Fibroblast of skin of abdomen (primary cell): ENCODE measurements at regions not wholly inside any gene's neighbourhood (a gene's known extent, or its start where the extent isn't known, plus 50 kb on each side); places are given as distances from the start of the nearest gene placed in this dataset.

Experiments
- DNase-seq: peaks from one replicate; pipeline ENCODE4 v3.0.0-alpha.2; 2013

- no peak for DNase-seq
Measured at GRCh38 chr21:27412530-27412929, 445.6 kb upstream of the ADAMTS5 start.

DNA sequence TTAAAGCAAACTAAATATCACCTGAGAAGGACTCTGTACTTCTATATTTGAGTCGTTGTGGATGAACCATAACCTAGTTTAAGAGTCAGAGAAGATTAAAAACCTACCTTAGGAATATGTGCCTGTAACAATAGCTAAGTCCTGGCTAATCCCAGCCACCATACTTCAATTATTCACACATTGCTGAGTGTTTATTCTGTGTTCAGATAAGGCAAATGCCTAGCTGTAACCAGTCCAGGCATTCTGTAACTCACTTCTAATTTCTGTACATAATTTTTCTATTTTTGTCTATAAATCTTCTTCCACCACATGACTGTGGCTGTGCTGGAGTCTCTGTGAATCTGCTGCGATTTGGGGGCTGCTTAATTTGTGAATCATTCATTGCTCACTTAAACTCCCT is 441.9 kb upstream of the ADAMTS5 start:
- peak; percentile 43 for DNase-seq

DNA sequence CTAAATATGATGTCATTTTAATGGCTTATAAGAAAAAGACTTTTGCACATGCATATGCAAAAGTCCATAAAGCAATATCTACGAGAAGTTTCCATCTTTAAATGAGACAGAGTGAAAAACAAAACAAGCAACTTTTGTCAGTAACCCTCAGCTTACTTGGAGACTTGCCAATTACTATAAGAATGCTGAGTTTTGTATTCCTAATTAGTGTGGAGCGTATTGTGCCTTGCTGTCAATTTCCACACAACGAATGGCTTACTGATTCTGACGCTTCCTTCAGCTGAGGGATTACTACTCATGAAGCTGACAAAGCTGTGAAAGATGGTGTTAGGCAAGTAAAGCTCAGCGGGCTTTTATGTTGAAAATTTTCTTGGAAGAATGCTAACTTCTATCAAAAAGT is 440.4 kb upstream of the ADAMTS5 start:
- no peak for DNase-seq

- peak; percentile 69 for DNase-seq
Measured at GRCh38 chr21:27406300-27407009, 439.6 kb upstream of the ADAMTS5 start.

DNA sequence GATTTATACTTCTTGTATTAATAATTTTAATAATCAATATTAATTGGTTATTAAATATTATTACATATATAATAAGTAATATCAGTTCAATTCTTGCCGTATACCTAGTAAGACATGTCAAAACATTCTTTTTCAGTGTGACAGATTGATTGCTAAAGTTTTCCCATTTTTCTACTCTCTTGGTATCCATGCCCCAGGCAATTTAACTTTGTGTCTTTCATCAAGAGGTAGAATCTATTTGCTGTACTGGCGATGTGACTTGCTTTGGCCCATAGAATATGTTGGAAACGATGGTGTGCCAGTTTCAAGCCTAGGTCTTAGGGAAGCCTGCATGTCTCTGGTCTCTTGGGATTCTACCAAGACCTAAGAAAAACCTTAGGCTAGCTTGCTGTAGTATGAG is 436.1 kb upstream of the ADAMTS5 start:
- DNase-seq, result no peak

GRCh38 chr21:27400045-27400444 is 433.2 kb upstream of the ADAMTS5 start:
- no peak for DNase-seq

- DNase-seq, result no peak
Measured at GRCh38 chr21:27397578-27397977, 430.7 kb upstream of the ADAMTS5 start.

DNA sequence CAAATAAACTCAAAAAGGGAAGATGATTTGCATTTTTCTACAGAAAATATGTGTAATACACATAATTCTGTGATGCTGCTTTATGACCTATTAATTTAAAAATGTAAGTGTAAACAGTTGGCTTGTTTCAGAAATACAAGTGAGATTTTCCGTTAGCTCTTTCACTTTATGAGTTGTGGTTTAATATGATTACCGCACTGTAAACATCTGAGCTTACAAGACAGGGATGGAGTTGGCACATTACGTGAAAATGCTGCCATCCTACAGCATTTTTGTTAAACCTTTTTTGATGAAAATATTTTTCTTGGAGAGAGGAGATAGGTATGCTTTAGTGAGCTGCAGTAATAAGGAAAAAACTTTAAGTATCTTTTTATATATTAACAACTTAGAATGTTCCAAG is 426.8 kb upstream of the ADAMTS5 start:
- DNase-seq, result no peak

DNA sequence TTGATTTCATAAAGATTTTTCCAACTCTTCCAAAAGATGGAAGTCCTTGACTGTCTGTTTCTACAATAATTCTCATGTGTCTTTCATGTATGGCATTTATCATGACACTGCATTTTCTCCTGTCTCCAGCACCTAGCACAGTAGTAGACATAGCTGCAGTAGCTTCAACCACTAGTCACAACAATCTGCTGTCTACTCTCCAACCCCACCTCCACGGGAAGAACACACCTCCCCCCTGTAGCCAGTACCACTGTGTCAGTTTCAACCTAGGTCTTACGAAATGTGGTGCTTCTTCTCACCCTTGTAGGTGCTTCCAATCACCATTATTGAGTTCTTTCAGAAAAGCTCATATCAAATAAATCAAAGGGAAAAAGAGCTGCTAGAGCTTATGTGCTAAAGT is 425.1 kb upstream of the ADAMTS5 start:
- DNase-seq, result no peak

- DNase-seq, result no peak
Measured at GRCh38 chr21:27390384-27390783, 423.5 kb upstream of the ADAMTS5 start.

DNA sequence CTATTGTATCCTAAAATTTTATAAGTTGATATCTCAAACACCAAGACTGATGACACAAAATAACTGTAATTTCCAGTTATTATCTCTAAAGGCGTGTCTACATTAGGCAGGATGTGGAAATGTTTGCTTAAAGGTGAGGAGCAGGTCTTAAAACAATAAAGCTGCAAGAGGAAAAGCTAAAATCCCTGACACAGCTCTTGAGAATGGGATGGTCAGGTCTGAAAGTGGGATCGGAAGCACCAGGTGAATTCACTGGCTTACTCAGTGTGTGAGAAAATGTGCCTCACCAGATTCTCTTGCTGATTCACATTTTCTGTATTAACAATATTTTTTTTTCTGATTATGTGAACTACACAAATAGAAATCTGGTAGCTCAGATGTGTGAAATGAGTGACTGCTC is 421.9 kb upstream of the ADAMTS5 start:
- no peak for DNase-seq

GRCh38 chr21:27382404-27382803 is 415.5 kb upstream of the ADAMTS5 start:
- DNase-seq, result no peak

- DNase-seq, result no peak
Measured at GRCh38 chr21:27380303-27380702, 413.4 kb upstream of the ADAMTS5 start.

- DNase-seq, result no peak
Measured at GRCh38 chr21:27379354-27379753, 412.5 kb upstream of the ADAMTS5 start.

- no peak for DNase-seq
Measured at GRCh38 chr21:27372381-27372780, 405.5 kb upstream of the ADAMTS5 start.

DNA sequence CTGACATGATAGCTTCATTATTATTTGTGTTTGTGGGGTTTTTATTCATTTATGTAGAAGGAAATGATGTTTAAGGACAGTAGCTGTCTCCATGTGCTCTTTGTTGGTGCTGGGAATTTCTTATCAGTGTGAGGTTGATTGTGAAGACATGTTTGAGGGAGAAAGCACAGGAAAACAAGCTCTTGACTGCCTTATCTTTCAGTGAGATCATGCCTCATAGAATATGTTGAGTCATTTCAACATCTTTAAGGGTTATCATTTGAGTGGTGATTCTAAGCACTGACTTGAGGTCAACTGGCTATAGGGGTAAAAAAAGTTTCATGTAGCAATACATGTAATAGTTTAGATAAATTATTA is 405.1 kb upstream of the ADAMTS5 start:
- no peak for DNase-seq

GRCh38 chr21:27371115-27371974 is 404.5 kb upstream of the ADAMTS5 start:
- DNase-seq, result no peak

DNA sequence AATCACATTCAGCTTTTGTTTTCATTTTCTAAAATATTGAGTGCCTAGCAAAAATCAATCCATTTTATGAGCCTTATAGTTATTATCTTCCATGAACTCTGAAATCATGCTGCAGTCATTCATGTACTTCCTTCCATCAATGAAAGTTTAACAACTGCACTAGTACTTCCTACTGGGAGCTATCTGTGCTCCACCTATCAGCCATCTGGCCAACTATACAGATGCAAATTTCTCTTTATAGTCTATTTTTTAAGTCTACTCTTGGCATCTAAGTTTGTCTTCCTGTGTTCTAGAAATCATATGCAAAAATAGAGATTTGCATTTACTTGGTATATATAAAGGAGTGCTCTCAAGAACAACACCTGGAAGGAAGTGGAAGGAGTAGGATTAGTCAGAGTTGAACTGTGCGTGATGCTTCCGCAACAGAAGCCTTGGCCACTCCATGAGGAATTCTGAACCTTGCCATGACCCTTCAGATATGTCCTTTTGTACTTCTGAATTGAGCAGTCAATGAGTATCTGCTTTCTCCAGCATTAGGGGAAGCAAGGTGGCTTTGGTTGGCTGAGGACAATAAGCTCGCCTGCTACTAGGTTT is 403.2 kb upstream of the ADAMTS5 start:
- no peak for DNase-seq

- DNase-seq, result no peak
Measured at GRCh38 chr21:27369234-27369633, 402.3 kb upstream of the ADAMTS5 start.

- no peak for DNase-seq
Measured at GRCh38 chr21:27366646-27367235, 399.9 kb upstream of the ADAMTS5 start.

- DNase-seq, result no peak
Measured at GRCh38 chr21:27366036-27366435, 399.1 kb upstream of the ADAMTS5 start.

DNA sequence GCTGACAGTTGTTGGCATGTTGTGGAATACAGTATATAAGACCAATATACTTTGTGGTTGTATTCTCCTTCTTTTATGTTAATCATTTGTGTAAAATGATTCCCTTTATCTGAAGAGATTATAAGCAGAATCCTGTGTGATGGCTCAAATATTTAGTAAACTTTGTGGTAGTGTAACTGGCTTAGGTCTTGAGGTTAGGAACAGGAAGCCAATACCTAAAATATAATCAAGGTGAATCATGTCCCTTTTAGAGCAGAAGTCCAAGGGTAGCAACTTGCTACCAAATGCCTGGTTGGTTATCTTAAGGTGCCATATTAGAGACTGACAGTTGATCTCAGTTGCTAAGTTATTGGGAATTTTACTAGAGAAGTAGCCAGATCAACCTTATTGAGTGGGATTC is 398.5 kb upstream of the ADAMTS5 start:
- peak; percentile 49 for DNase-seq

DNA sequence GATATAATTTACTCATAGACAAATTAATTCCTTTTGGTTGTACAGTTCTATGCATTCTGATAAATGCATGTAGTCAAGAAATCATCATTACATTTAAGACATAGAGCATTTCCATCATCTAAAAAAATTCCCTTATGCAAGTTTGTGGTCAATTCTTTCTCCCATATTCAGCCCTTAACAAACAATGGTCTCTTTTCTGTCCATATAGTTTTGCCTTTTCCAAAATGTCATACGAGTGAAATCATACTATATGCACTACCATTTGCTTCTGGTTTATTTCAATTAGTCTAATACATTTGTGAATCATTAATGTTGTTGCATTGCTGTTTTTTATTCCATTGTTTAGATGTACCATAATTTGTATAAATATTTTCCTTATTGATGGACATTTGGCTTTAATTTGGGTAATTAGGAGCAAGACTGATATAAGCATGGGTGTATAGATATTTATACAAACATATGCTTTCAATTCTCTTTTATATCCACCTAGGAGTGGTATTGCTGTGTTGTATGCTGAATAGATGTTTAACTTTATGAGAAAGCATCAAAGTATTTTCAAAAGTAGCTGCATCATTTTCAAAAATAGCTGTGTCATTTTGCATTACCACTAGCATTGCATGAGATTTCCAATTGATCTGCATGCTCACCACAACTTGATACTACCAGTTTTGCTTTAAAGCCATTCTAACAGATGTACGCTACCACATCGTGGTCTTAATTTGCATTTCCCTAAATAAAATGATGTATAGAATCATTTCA is 397.0 kb upstream of the ADAMTS5 start:
- peak; percentile 62 for DNase-seq
